OCI-LY7 (cell line): ENCODE measurements at regions not wholly inside any gene's neighbourhood (a gene's known extent, or its start where the extent isn't known, plus 50 kb on each side); places are given as distances from the start of the nearest gene placed in this dataset.

Experiments used
- BruUV-seq: library from RNA; stranded (reverse); fragments of 400-500 nt; replicated peaks from 2 replicates; lab custom pipeline; 2021; lab: Mats Ljungman, UMichigan
- CTCF ChIA-PET: fragments of 300-600 bp; sonication (Branson Sonifier 250); formaldehyde crosslinking; loops from one replicate; lab custom pipeline; 2022; ENCODE audit warnings: antibody characterized with exemption; ENCODE audit not compliant: unreplicated experiment; lab: Charles Lee
- POLR2A ChIA-PET: fragments of 300-600 bp; sonication (Branson Sonifier 250); formaldehyde crosslinking; loops from one replicate; lab custom pipeline; 2022; ENCODE audit warnings: antibody characterized with exemption; lab: Charles Lee
- DNase-seq: peaks from one replicate; pipeline ENCODE4 v3.0.0-alpha.2; 2015; ENCODE audit warnings: low spot score
- H2AFZ ChIP-seq: fragments of 200-600 bp; sonication (generic), shearing (Covaris generic); 2 replicates; pipeline ENCODE4 v1.6.1; 2014; ENCODE audit warnings: mild to moderate bottlenecking, antibody characterized with exemption, low read length, moderate library complexity
- H3K27ac ChIP-seq: fragments of 200-600 bp; sonication (generic); 2 replicates; pipeline ENCODE4 v1.5.1; 2014; ENCODE audit warnings: mixed run types, low read depth, mild to moderate bottlenecking, moderate library complexity, low read length, inconsistent platforms; ENCODE audit not compliant: poor library complexity, severe bottlenecking
- H3K36me3 ChIP-seq: fragments of 200-600 bp; sonication (generic); 2 replicates; pipeline ENCODE4 v1.6.1; 2014; ENCODE audit warnings: mild to moderate bottlenecking, antibody characterized with exemption, low read length, moderate library complexity, mixed read lengths; ENCODE audit not compliant: insufficient read depth
- H3K4me1 ChIP-seq: fragments of 200-600 bp; sonication (generic); 2 replicates; pipeline ENCODE4 v1.5.1; 2014; ENCODE audit warnings: mild to moderate bottlenecking, low read length; ENCODE audit not compliant: insufficient read depth, poor library complexity, severe bottlenecking
- H3K4me2 ChIP-seq: fragments of 200-600 bp; sonication (generic); 2 replicates; pipeline ENCODE4 v1.6.1; 2014; ENCODE audit warnings: mild to moderate bottlenecking, low read length
- H3K4me3 ChIP-seq: fragments of 200-600 bp; sonication (generic); 2 replicates; pipeline ENCODE4 v1.5.1; 2014; ENCODE audit warnings: mild to moderate bottlenecking, low read depth, low read length; ENCODE audit not compliant: poor library complexity, severe bottlenecking
- H3K79me2 ChIP-seq: fragments of 200-600 bp; sonication (generic); 2 replicates; pipeline ENCODE4 v1.6.1; 2016; ENCODE audit warnings: low read depth, mild to moderate bottlenecking, low read length, moderate library complexity, mixed read lengths; ENCODE audit not compliant: insufficient read depth
- H3K9me2 ChIP-seq: fragments of 200-600 bp; sonication (generic); 2 replicates; pipeline ENCODE4 v1.6.1; 2016; ENCODE audit warnings: mild to moderate bottlenecking, low read length, mixed read lengths; ENCODE audit not compliant: insufficient read depth
- H3K9me3 ChIP-seq: fragments of 200-600 bp; sonication (generic); 2 replicates; pipeline ENCODE4 v1.6.1; 2014; ENCODE audit warnings: mild to moderate bottlenecking, mixed run types, low read length, mixed read lengths
- H4K20me1 ChIP-seq: fragments of 200-600 bp; sonication (generic); 2 replicates; pipeline ENCODE4 v1.6.1; 2014; ENCODE audit warnings: mild to moderate bottlenecking, antibody characterized with exemption, low read length, moderate library complexity, mixed read lengths; ENCODE audit not compliant: insufficient read depth
- EZH2phosphoT487 ChIP-seq: fragments of 200-600 bp; sonication (generic); IDR thresholded peaks from 2 replicates; pipeline ENCODE4 v1.6.1; 2018; ENCODE audit warnings: low read depth, borderline replicate concordance, mild to moderate bottlenecking, mixed run types, antibody characterized with exemption, low read length, moderate library complexity, mixed read lengths
- intact Hi-C: fragments of 100-400 bp; cut with micrococcal nuclease; formaldehyde crosslinking; loops from one replicate; pipeline ENCODE4 v1.10.0; 2022; ENCODE audit not compliant: unreplicated experiment
- TF ChIP-seq, protein P1 (sequence below): fragments of 200-600 bp; sonication (generic); conservative IDR thresholded peaks from 2 replicates; pipeline ENCODE4 v1.5.1; 2014; ENCODE audit warnings: mild to moderate bottlenecking, antibody characterized with exemption, low read length, moderate library complexity, mixed read lengths

- H3K4me1 ChIP-seq: no peaks in the 10 kb centered on the region
- no TSS peak for BruUV-seq
- CTCF ChIA-PET: no interaction called here
These were observed 167.6 kb upstream of the ELL2 start for GRCh38 chr5:96129276-96129675.

DNA sequence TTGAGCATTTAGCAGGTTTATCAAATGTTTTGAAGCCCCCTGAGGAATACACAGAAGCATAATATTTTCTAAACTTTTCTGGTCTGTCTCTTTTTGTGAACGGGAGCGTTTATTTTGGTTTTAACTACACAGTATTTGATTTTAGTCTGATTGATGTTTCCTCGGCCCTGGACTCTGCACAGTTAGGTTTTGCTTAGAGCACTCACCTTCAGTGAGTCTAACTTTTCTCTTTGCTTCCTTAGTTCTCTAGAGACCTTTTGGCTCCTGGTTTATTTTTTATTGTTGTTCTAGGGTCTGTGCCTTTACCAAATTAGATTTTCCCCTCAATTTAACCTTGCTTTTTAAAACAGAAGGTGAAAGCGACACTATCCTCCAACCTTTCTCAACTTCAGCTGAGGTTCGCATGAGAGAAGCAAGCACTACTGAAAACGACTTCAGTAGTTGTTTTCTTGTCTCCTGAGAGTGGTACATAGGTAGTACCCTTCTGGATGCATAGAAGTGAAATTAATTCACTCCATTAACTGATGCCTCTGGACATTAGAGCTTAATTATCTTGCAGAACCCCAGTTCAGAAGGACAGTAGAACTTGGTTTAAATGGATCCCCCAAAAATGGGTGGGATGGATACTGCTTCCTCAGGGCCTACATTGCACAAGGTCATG is 166.7 kb upstream of the ELL2 start:
- no peaks in the 10 kb centered on the region for H3K79me2 ChIP-seq
- POLR2A ChIA-PET: interaction anchor here (0.6 to 1.1 kb wide), 2 partner anchors 13 to 22 kb away, joined by 3 read pairs; no protein-coding TSS in a partner anchor

More at GRCh38 chr5:96129276-96129675, 167.6 kb upstream of the ELL2 start:
- intact Hi-C loops: no loop called here
- Histone ChIP-seq H3K79me2 (no peaks in the 10 kb centered on the region), H3K27ac (no peak overlapping the region), H3K4me3 (no peak overlapping the region), H3K36me3 (no peaks in the 10 kb centered on the region), H3K4me2 (no peak overlapping the region), H3K9me3 (no peaks in the 10 kb centered on the region), H3K9me2 (no peaks in the 10 kb centered on the region), H4K20me1 (no peaks in the 10 kb centered on the region), H2AFZ (no peak overlapping the region)
- TF ChIP-seq, protein P1, sequence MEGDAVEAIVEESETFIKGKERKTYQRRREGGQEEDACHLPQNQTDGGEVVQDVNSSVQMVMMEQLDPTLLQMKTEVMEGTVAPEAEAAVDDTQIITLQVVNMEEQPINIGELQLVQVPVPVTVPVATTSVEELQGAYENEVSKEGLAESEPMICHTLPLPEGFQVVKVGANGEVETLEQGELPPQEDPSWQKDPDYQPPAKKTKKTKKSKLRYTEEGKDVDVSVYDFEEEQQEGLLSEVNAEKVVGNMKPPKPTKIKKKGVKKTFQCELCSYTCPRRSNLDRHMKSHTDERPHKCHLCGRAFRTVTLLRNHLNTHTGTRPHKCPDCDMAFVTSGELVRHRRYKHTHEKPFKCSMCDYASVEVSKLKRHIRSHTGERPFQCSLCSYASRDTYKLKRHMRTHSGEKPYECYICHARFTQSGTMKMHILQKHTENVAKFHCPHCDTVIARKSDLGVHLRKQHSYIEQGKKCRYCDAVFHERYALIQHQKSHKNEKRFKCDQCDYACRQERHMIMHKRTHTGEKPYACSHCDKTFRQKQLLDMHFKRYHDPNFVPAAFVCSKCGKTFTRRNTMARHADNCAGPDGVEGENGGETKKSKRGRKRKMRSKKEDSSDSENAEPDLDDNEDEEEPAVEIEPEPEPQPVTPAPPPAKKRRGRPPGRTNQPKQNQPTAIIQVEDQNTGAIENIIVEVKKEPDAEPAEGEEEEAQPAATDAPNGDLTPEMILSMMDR: no peak
- no peak for TF ChIP-seq EZH2phosphoT487
- no peak for DNase-seq
- POLR2A ChIA-PET: interaction anchor here (0.7 to 1.1 kb wide), 2 partner anchors 18 to 21 kb away, joined by 3 read pairs; no protein-coding TSS in a partner anchor

More for the DNA sequence above, 166.7 kb upstream of the ELL2 start:
- H2AFZ ChIP-seq: no peak overlapping the region
- DNase-seq: no peak
- TF ChIP-seq, protein P1: no peak
- TF ChIP-seq EZH2phosphoT487: no peak
- no peaks in the 10 kb centered on the region for H3K36me3 ChIP-seq
- no peaks in the 10 kb centered on the region for H3K9me2 ChIP-seq
- H3K27ac ChIP-seq: no peak overlapping the region
- CTCF ChIA-PET: no interaction called here
- H3K4me2 ChIP-seq: no peak overlapping the region
- H4K20me1 ChIP-seq: no peaks in the 10 kb centered on the region
- BruUV-seq: no TSS peak
- no peak overlapping the region for H3K4me3 ChIP-seq
- intact Hi-C loops: no loop called here
- H3K4me1 ChIP-seq: no peaks in the 10 kb centered on the region
- H3K9me3 ChIP-seq: no peaks in the 10 kb centered on the region
